ENCODE measurements at regions not wholly inside any gene's neighbourhood (a gene's known extent, or its start where the extent isn't known, plus 50 kb on each side); places are given as distances from the start of the nearest gene placed in this dataset.

- H3K4me1 ChIP-seq (replicated peaks in 1 of 2): peaks cover 5 to 7% of the 10 kb centered on the region in 2 donors
- in situ Hi-C loops (cut with MboI; ENCODE audit: low pct_unique_long_range_greater_than_20kb in 2 of 9, low sequenced_read_pairs in 9 of 9, unreplicated experiment in 9 of 9): no loop called here
- no peak overlapping the region for H3K27ac ChIP-seq
- no peak overlapping the region for H3K4me3 ChIP-seq
- peak in 1 of 8 experiments; percentile 39 for ATAC-seq (replicated peaks in 6 of 8)
- 10 to 100% (median 79%) methylated on average over 1 to 5 of the region's 6 CpGs; no CpG with 5 or more reads in 1 of the 10 experiments for WGBS, 10 experiments
Measured at GRCh38 chr3:159062734-159063410, 261.0 kb downstream of the MFSD1 start.

GRCh38 chr3:159069091-159069490 is 267.2 kb downstream of the MFSD1 start, which contains the start of gene IQCJ:
Gene IQCJ, plus strand, starts transcription at chr3:159069319.
- 0 to 100% (median 33%) methylated on average over 1 to 6 of the region's 7 CpGs for WGBS, 10 experiments
- peak within 1 kb of the TSS; percentile 55 to 68 for H3K27ac ChIP-seq
- in situ Hi-C loops (cut with MboI; ENCODE audit: low pct_unique_long_range_greater_than_20kb in 2 of 9, low sequenced_read_pairs in 9 of 9, unreplicated experiment in 9 of 9): no loop called here
- ATAC-seq (replicated peaks in 6 of 8): peak in 6 of 8 experiments; percentile 41 to 64 (median 60)
- peaks cover 21 to 65% of the 10 kb centered on the region in 2 donors for H3K4me1 ChIP-seq (replicated peaks in 1 of 2)
- peak within 1 kb of the TSS in 4 of 5 donors; percentile 2 to 29 (median 16) for H3K4me3 ChIP-seq

DNA sequence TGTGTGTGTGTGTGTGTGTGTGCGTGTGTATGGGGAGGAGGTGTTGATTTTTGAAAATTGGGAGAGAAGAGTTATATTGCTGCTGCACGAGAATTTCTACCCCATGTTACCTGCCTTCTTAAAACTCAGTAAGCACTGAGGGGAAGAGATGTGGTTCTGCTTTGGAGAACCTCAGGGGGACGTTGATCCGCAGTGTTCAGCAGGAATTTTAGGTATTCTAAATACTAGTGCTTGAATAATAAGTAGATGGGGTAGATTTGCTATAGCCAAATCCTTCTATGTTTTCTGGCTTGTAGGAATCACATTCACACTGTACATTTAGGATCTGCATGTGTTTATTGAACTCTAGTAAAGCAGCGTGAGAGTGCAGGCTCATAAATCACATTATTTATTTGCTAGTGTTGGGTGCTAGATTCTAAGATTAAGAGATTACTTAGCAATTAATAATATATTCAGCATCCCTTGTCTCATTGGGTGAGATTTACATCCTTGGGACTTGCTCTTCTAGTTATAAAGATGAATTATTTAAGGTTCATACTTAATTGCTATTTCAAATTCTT is 268.1 kb downstream of the MFSD1 start:
- Histone ChIP-seq H3K4me3 (peak overlapping the region in 4 of 5 donors; percentile 2 to 29 (median 16)), H3K4me1 (replicated peaks in 1 of 2) (peaks cover 21 to 68% of the 10 kb centered on the region in 2 donors), H3K27ac (peak overlapping the region; percentile 55 to 68)
- in situ Hi-C loops (cut with MboI; ENCODE audit: low pct_unique_long_range_greater_than_20kb in 2 of 9, low sequenced_read_pairs in 9 of 9, unreplicated experiment in 9 of 9): no loop called here
- 16 to 100% (median 58%) methylated on average over 1 to 4 of the region's 5 CpGs; no CpG with 5 or more reads in 2 of the 10 experiments for WGBS, 10 experiments
- peak in 6 of 8 experiments; percentile 25 to 60 (median 52) for ATAC-seq (replicated peaks in 6 of 8)

GRCh38 chr3:159074756-159075701 is 273.2 kb downstream of the MFSD1 start:
- in situ Hi-C loops (cut with MboI; ENCODE audit: low pct_unique_long_range_greater_than_20kb in 2 of 9, low sequenced_read_pairs in 9 of 9, unreplicated experiment in 9 of 9): no loop called here

GRCh38 chr3:159077860-159078259 is 276.0 kb downstream of the MFSD1 start:
- no peak overlapping the region for H3K27ac ChIP-seq
- WGBS, 10 experiments: 0 to 100% (median 64%) methylated on average over 1 to 2 of the region's 2 CpGs; no CpG with 5 or more reads in 2 of the 10 experiments
- in situ Hi-C loops (cut with MboI; ENCODE audit: low pct_unique_long_range_greater_than_20kb in 2 of 9, low sequenced_read_pairs in 9 of 9, unreplicated experiment in 9 of 9): no loop called here
- ATAC-seq (replicated peaks in 6 of 8): no peak
- H3K4me1 ChIP-seq (replicated peaks in 1 of 2): peaks cover 0 to 46% of the 10 kb centered on the region in 2 donors
- no peak overlapping the region for H3K4me3 ChIP-seq

More at GRCh38 chr3:159074756-159075701, 273.2 kb downstream of the MFSD1 start:
- H3K27ac ChIP-seq: no peak overlapping the region
- ATAC-seq (replicated peaks in 6 of 8): peak in 2 of 8 experiments; percentile 50 to 65
- no peak overlapping the region for H3K4me3 ChIP-seq
- WGBS, 10 experiments: 26 to 92% (median 64%) methylated on average over 2 to 3 of the region's 3 CpGs; no CpG with 5 or more reads in 1 of the 10 experiments
- peaks cover 4 to 63% of the 10 kb centered on the region in 2 donors for H3K4me1 ChIP-seq (replicated peaks in 1 of 2)

DNA sequence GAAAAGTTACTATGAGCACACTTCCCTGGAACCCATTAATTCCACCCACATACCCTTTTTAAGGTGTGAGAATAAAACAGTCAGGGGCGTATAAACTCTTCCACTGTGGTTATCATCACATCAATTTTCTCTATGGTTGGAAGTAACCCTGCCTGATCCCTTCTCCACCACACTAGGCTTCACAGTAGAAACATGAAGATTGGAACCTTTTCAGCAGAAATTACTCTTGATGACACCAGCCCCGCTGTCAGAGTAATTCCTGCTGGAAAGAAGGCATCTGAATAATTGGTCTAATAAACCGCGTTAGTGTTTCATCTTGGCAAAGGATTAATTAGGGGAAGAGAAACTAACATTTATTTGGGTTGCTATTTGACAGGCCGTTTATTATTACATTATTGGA is 278.4 kb downstream of the MFSD1 start:
- peak in 4 of 8 experiments; percentile 25 to 64 (median 38) for ATAC-seq (replicated peaks in 6 of 8)
- WGBS, 10 experiments: 66 to 100% (median 86%) methylated on average over 2 to 5 of the region's 5 CpGs; no CpG with 5 or more reads in 1 of the 10 experiments
- in situ Hi-C loops (cut with MboI; ENCODE audit: low pct_unique_long_range_greater_than_20kb in 2 of 9, low sequenced_read_pairs in 9 of 9, unreplicated experiment in 9 of 9): no loop called here
- no peak overlapping the region for H3K4me3 ChIP-seq
- peaks cover 0 to 28% of the 10 kb centered on the region in 2 donors for H3K4me1 ChIP-seq (replicated peaks in 1 of 2)
- H3K27ac ChIP-seq: no peak overlapping the region

- no peak for ATAC-seq (replicated peaks in 6 of 8)
- Histone ChIP-seq H3K4me3 (no peak overlapping the region), H3K4me1 (replicated peaks in 1 of 2) (peaks cover 0 to 22% of the 10 kb centered on the region in 2 donors), H3K27ac (no peak overlapping the region)
- in situ Hi-C loops (cut with MboI; ENCODE audit: low pct_unique_long_range_greater_than_20kb in 2 of 9, low sequenced_read_pairs in 9 of 9, unreplicated experiment in 9 of 9): no loop called here
Measured at GRCh38 chr3:159080821-159081220, 279.0 kb downstream of the MFSD1 start.

- Histone ChIP-seq H3K4me3 (no peak overlapping the region), H3K4me1 (replicated peaks in 1 of 2) (peaks cover 0 to 10% of the 10 kb centered on the region in 2 donors), H3K27ac (no peak overlapping the region)
- no peak for ATAC-seq (replicated peaks in 6 of 8)
- in situ Hi-C loops (cut with MboI; ENCODE audit: low pct_unique_long_range_greater_than_20kb in 2 of 9, low sequenced_read_pairs in 9 of 9, unreplicated experiment in 9 of 9): no loop called here
- WGBS, 10 experiments: 17 to 100% (median 71%) methylated on average over 1 of the region's 1 CpG; no CpG with 5 or more reads in 3 of the 10 experiments
Measured at GRCh38 chr3:159082519-159082918, 280.7 kb downstream of the MFSD1 start.

DNA sequence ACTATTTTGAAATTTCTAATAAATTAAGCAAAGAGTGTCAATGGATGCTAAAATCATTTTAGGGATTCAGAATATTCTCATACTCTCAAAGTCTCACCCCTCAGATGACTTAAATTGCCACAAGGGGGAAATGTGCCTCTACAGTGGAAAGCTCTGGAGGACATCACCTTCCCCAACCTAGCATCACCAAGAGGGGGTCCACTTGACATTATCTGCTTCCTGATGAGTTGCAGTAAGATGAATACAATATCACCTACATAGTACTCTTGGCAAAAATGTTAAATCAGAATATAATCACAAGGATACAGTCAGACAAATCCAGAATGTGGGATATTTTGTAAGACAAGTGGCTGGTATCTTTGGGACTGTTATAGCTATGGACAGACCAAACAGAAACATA is 290.1 kb downstream of the MFSD1 start:
- H3K4me1 ChIP-seq (replicated peaks in 1 of 2): no peaks in the 10 kb centered on the region
- H3K4me3 ChIP-seq: no peak overlapping the region
- ATAC-seq (replicated peaks in 6 of 8): no peak
- in situ Hi-C loops (cut with MboI; ENCODE audit: low pct_unique_long_range_greater_than_20kb in 2 of 9, low sequenced_read_pairs in 9 of 9, unreplicated experiment in 9 of 9): no loop called here
- H3K27ac ChIP-seq: no peak overlapping the region

DNA sequence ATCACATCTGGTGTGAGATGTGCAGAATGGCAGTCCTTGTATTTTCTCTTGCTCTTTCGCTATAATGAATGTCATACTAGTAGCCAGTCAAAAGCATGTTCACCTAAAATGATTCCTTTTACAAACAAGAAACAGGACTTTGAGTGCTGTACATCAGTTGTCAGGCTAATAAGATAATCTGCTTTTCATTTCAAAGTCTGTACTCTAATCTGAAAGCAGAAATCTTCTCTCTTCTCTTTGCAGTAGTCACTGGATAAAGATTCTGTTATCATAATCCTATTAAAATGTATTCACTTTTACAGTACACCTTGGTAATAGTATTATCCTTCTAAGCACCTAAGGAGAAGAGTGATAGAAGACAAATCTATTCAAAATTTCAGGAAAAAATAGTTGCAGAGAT is 300.1 kb downstream of the MFSD1 start:
- Histone ChIP-seq H3K27ac (no peak overlapping the region), H3K4me3 (no peak overlapping the region), H3K4me1 (replicated peaks in 1 of 2) (peaks cover 0 to 6% of the 10 kb centered on the region in 2 donors)
- in situ Hi-C loops (cut with MboI; ENCODE audit: low pct_unique_long_range_greater_than_20kb in 2 of 9, low sequenced_read_pairs in 9 of 9, unreplicated experiment in 9 of 9): no loop called here
- WGBS, 10 experiments: 33 to 100% (median 87%) methylated on average over 1 of the region's 1 CpG; no CpG with 5 or more reads in 4 of the 10 experiments
- ATAC-seq (replicated peaks in 6 of 8): no peak

- in situ Hi-C loops (cut with MboI; ENCODE audit: low pct_unique_long_range_greater_than_20kb in 2 of 9, low sequenced_read_pairs in 9 of 9, unreplicated experiment in 9 of 9): no loop called here
- Histone ChIP-seq H3K4me1 (replicated peaks in 1 of 2) (peaks cover 27 to 39% of the 10 kb centered on the region in 2 donors), H3K4me3 (no peak overlapping the region), H3K27ac (no peak overlapping the region)
- peak in 1 of 8 experiments; percentile 1 for ATAC-seq (replicated peaks in 6 of 8)
Measured at GRCh38 chr3:159112724-159113123, 310.9 kb downstream of the MFSD1 start.

- peak overlapping the region in 1 of 2 donors; percentile 23 for H3K27ac ChIP-seq
- ATAC-seq (replicated peaks in 6 of 8): peak in 5 of 8 experiments; percentile 92 to 96 (median 93)
- H3K4me1 ChIP-seq (replicated peaks in 1 of 2): peaks cover 27 to 39% of the 10 kb centered on the region in 2 donors
- WGBS, 10 experiments: 13 to 75% (median 28%) methylated on average over 1 to 6 of the region's 6 CpGs; no CpG with 5 or more reads in 1 of the 10 experiments
- in situ Hi-C loops (cut with MboI; ENCODE audit: low pct_unique_long_range_greater_than_20kb in 2 of 9, low sequenced_read_pairs in 9 of 9, unreplicated experiment in 9 of 9): no loop called here
- no peak overlapping the region for H3K4me3 ChIP-seq
Measured at GRCh38 chr3:159113221-159113875, 311.5 kb downstream of the MFSD1 start.
